NOMO-1 treated with DMSO at 0.1 percent for 48 hours (cell line): ENCODE measurements at regions not wholly inside any gene's neighbourhood (a gene's known extent, or its start where the extent isn't known, plus 50 kb on each side); places are given as distances from the start of the nearest gene placed in this dataset.
"Not testable (repeated sequence)": the region's sequence is repeated elsewhere in the genome, so short reads cannot be mapped to it uniquely, and the experiment has no call there.

ENCODE experiments used
- DNase-seq: peaks from one replicate; lab custom pipeline; 2025; ENCODE audit not compliant: unreplicated experiment; lab: John Stamatoyannopoulos, UW

GRCh38 chr4:56148428-56148827 is 199.7 kb downstream of the CEP135 start:
- no peak for DNase-seq

- DNase-seq, result no peak
These were observed 198.6 kb downstream of the CEP135 start for GRCh38 chr4:56147371-56147770.

DNA sequence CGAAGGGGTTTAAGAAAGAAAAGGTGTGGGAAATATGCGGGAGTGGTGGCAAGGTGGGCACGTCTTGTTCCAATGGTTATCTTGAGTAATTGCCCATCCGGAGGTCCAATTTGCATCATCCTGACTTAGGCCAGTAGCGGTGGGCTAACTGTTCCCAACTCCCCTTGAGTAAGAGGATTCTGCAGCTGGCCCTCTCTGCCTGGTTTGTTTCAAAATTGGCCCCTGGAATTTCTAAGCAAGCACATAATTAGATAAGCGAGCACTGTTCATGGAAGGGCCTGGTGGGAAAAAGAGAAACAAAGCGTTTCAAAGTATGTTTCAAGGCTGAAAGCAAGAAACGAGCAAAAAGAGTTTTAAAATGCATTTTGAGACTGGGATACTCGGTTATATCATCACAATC is 198.2 kb downstream of the CEP135 start:
- no peak for DNase-seq

- DNase-seq, result no peak
These were observed 193.3 kb downstream of the CEP135 start for GRCh38 chr4:56142088-56142487.

DNA sequence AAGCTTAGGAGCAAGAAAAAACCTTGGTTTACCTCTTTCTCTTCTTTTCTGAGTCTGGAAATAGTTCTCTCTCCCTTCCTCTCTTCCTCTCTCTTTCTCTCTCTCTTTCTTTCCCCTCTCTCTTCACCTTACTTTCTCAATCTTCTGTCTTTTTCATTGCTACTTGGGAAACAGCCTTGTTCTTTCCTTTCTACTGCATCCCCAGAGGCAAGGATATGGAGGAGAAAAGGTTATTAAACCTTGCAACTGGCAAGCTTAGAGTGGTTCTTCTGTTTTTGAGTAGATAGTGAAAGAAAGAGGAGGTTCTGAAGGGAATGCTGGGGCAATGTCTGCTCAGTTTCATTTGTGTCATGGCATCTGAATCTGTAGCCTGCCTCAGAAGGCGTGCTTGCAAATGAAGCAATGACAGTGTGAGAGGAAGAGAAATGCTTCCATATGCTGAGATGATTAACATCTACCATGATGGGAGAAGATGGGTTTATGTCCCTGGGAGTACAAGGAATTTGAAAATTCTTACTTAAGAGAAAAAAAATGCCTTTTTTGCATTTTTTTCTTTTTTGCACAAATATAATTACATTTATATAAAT is 190.6 kb downstream of the CEP135 start:
- DNase-seq, result no peak

DNA sequence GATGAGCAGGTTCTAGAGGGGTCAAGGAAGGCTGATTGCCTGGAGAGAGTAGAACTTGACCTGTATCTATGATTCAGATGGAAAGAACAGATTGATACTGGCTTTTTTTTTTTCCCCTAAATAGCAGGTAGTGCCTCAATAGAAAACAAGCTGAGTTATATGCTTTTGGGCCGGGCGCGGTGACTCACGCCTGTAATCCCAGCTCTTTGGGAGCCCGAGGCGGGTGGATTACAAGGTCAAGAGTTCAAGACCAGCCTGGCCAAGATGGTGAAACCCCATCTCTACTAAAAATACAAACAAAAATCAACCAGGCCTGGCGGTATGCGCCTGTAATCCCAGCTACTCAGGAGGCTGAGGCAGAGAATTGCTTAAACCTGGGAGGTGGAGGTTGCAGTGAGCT is 186.1 kb downstream of the CEP135 start:
- DNase-seq, result not testable (repeated sequence)

GRCh38 chr4:56134266-56134665 is 185.5 kb downstream of the CEP135 start:
- no peak for DNase-seq

DNA sequence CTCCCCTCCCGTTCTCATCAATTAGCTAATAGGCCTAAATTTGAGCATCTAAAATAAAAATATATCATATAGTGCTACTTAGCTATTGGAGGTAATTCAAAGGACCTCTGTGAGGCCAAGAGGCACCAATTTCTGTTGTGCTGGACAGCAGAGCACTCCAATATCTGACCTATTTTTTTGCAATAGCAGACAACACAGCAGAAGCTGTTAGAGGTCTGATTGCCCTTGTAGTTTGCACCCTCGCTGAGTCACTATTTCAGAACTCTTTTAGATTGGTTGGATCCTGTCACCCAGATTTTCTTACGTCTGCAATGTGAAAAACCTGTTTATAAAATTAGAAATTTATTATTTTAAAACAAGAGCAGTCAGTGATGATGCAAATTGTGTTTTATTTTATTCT is 184.1 kb downstream of the CEP135 start:
- no peak for DNase-seq

- DNase-seq, result not testable (repeated sequence)
These were observed 183.4 kb downstream of the CEP135 start for GRCh38 chr4:56132188-56132587.

DNA sequence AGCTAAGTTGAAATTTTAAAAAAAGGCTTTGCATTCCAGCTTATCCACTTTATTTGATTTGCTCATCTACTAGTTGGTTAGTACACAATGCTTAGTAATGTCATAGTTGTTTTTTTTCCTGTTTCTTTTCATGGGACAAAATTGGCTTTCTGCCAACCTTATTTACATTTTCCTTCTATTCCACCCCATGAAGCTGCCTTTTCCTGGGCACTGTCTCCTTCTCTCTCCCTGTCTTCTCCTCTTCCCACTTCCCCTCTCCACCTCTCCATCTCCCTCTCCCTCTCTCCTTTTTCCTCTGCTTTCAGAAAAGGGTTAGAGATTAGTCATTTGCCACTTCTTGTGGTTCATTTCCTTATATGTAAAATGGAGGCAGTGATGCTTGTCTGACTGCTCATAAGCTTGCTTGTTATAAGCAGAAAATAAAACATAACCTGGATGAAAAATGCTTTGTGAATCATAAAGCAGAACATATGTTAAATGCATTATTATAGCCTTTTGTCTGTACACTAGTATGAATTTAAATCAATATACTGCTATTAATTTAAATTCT is 181.9 kb downstream of the CEP135 start:
- DNase-seq, result no peak

- DNase-seq, result no peak
These were observed 180.7 kb downstream of the CEP135 start for GRCh38 chr4:56129431-56129861.

DNA sequence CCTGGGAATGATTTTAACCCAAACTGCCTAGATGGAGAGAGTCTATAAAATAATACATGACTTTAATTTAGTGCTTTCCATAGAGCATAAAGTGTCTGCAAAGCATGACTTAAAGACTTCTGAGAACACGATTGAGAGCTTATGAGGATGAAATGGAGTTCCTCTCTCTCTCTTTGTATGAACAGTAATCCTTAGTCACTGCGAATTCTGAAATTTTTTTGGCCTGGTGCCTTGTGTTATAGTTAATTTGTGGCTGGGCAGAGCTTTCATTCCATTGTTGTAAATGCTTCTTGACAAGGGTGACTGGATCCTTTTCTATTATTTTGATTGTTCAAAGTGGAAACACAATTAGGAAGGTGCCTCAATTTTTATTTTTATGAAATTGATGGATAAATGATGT is 179.5 kb downstream of the CEP135 start:
- DNase-seq, result no peak

GRCh38 chr4:56127716-56128115 is 179.0 kb downstream of the CEP135 start:
- DNase-seq, result no peak

DNA sequence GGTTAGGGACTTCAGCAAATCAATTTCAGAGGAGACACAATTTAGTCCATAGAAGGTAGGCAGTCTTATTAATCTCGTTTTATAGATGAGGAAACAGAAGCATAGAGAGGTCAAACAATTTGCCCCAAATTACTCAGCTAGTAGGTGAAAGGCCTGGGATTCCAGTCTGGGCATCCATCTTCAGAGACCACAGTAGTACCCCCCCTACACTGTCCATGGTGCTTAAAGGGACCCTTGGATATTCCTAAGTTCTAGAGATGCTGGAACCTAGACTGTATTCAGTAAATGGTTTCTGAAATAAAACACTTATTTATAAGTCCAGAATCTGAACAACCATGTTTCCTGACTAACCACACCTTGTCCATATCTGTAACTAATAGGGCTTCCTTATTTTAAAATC is 174.8 kb downstream of the CEP135 start:
- no peak for DNase-seq

- no peak for DNase-seq
These were observed 174.3 kb downstream of the CEP135 start for GRCh38 chr4:56123051-56123450.

- no peak for DNase-seq
These were observed 170.1 kb downstream of the CEP135 start for GRCh38 chr4:56118845-56119244.

GRCh38 chr4:56118055-56118454 is 169.3 kb downstream of the CEP135 start:
- no peak for DNase-seq

GRCh38 chr4:56115898-56116297 is 167.2 kb downstream of the CEP135 start:
- DNase-seq, result no peak

GRCh38 chr4:56112377-56112776 is 163.6 kb downstream of the CEP135 start:
- no peak for DNase-seq

DNA sequence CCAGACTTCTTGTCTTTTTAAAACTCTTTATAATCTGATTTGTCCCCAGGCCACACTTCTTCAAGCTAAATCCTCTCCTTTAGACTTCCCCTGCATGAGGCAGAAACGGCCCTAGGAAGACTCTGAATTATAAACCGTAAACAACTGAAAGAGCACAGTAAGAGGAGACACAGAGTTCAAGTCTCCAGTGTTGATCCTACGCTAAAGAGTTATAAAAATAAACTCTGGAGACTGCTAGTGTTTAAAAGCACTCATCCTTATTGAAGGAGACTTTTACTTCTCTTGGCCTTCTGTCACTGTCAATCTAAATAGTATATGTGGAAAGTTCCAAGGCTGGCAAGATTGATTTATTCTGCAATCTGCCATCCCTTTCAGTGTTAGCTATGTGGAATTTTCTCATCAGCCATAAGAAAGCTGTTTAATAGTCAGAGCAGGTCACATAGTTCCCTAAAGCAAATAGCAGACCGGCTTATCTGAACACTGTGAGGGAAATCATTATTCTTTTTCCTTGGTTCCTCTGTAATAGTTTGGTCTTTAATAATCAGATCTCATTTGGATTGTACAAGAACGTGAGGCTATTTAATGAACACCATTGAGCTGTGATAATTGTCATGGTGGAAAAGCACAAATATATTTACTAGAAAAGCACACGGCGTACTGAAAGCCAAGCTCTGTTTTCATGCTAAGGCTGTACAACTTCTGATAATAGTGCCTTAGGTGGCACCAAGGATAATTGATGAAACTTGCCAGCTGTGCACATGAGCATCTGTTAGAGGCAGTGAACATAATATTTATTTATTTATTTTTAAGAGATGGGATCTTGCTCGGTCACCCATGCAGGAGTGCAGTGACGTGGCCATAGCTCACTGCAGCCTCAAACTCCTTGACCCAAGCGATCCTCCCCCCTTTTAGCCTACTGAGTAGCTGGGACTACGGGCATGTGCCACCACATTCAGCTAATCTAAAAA is 157.7 kb downstream of the CEP135 start:
- DNase-seq, result no peak

- no peak for DNase-seq
These were observed 155.4 kb downstream of the CEP135 start for GRCh38 chr4:56104188-56104587.

- no peak for DNase-seq
These were observed 153.9 kb downstream of the CEP135 start for GRCh38 chr4:56102601-56103000.
